Tibial artery (tissue), 4 donors: ENCODE measurements at regions not wholly inside any gene's neighbourhood (a gene's known extent, or its start where the extent isn't known, plus 50 kb on each side); places are given as distances from the start of the nearest gene placed in this dataset.

Experiments used
- DNase-seq, 2 donors: peaks; one replicate each; pipeline ENCODE4 v3.0.0-alpha.2; 2019
- H3K27ac ChIP-seq, 2 donors: fragments of 200-600 bp; sonication (generic) in 1 of 2; 1 replicate in 1 of 2; 2 replicates in 1 of 2; pipeline ENCODE4 v1.5.1; 2018 to 2019; ENCODE audit warnings: mild to moderate bottlenecking in 1 of 2
- H3K27me3 ChIP-seq, 2 donors: fragments of 200-600 bp; sonication (generic) in 1 of 2; one replicate each; pipeline versions ENCODE4 v1.5.1 to v1.6.0; 2016 to 2019
- H3K36me3 ChIP-seq, 3 donors: fragments of 200-600 bp; sonication (generic) in 2 of 3; one replicate each; pipeline ENCODE4 v1.5.1; 2016 to 2019; ENCODE audit warnings: mild to moderate bottlenecking in 2 of 3
- H3K4me1 ChIP-seq, 4 donors: fragments of 200-600 bp; sonication (generic) in 2 of 4; 1 replicate in 3 of 4; 2 replicates in 1 of 4; pipeline ENCODE4 v1.5.1; 2016 to 2019
- H3K4me3 ChIP-seq, 2 donors: fragments of 200-600 bp; sonication (generic) in 1 of 2; 1 replicate in 1 of 2; 2 replicates in 1 of 2; pipeline ENCODE4 v1.5.1; 2018 to 2019; ENCODE audit warnings: mild to moderate bottlenecking in 2 of 2
- H3K9me3 ChIP-seq, 3 donors: fragments of 200-600 bp; sonication (generic) in 1 of 3; one replicate each; pipeline ENCODE4 v1.5.1; 2016 to 2019
- CTCF ChIP-seq, 2 experiments: fragments of 200-600 bp in 1 of 2; fragments of 450-650 bp in 1 of 2; IDR thresholded peaks; one replicate each; pipeline ENCODE4 v1.5.1; 2017 to 2019; ENCODE audit warnings: antibody characterized with exemption in 2 of 2, mild to moderate bottlenecking in 1 of 2, moderate library complexity in 1 of 2
- intact Hi-C: fragments of 100-400 bp; cut with DNase I; formaldehyde crosslinking; loops from one replicate; pipeline ENCODE4 v1.15.0; 2023; ENCODE audit warnings: low total_unique reads

GRCh38 chr5:98454904-98455303 lies 318.6 kb upstream of the RGMB start:
- Histone ChIP-seq H3K4me3 (no peak overlapping the region), H3K9me3 (no peaks in the 10 kb centered on the region), H3K4me1 (no peaks in the 10 kb centered on the region), H3K27ac (no peak overlapping the region), H3K27me3 (no peaks in the 10 kb centered on the region), H3K36me3 (no peaks in the 10 kb centered on the region)
- DNase-seq, result no peak
- TF ChIP-seq CTCF (IDR thresholded peaks at IDR 0.05), result no peak
- intact Hi-C loops, result no loop called here

DNA sequence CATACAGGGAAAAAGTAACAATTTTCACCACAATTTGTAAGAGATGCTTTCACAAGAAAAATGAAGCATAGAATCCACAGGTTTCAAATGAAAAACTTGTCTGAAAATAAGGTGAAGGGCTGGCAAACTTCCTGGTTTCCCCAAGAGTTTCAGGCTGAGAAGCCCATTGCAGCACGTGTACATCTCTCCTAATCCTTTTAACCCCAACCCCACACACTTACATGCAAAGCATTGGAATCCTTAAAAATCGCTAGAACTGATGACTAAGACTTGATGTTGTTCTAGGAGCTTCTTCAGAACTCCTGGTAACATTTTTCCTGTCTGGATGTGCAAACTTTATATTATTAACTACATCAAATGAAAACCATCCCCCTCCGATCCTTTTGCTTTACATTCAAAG lies 317.8 kb upstream of the RGMB start:
- Histone ChIP-seq H3K4me3 (no peak overlapping the region), H3K27me3 (no peaks in the 10 kb centered on the region), H3K27ac (no peak overlapping the region), H3K36me3 (no peaks in the 10 kb centered on the region), H3K9me3 (no peaks in the 10 kb centered on the region), H3K4me1 (no peaks in the 10 kb centered on the region)
- intact Hi-C loops, result no loop called here
- DNase-seq, result no peak
- TF ChIP-seq CTCF (IDR thresholded peaks at IDR 0.05), result no peak

- Histone ChIP-seq H3K36me3 (no peaks in the 10 kb centered on the region), H3K4me3 (no peak overlapping the region), H3K27ac (no peak overlapping the region), H3K4me1 (no peaks in the 10 kb centered on the region), H3K9me3 (no peaks in the 10 kb centered on the region), H3K27me3 (no peaks in the 10 kb centered on the region)
- no peak for DNase-seq
- no peak for TF ChIP-seq CTCF (IDR thresholded peaks at IDR 0.05)
- intact Hi-C loops, result no loop called here
Measured at GRCh38 chr5:98458004-98458403, 315.5 kb upstream of the RGMB start.

DNA sequence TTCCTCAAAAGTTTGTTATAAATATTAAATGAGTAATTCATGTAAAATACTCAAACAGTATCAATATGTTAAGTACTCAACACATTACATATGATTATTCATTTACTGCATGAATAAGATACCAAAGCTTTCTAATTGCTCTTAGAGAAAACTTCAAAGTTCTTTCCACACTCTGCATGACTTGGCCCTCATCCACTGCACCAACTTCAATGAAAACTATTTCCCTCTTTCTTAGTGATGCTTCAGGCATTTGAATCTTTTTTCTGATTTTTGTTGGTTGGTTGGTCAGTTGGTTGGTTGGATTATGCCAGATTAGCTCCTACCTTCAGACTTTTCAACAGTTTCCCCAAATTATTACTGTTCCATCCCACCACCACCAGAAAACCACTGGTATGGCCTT lies 314.7 kb upstream of the RGMB start:
- TF ChIP-seq CTCF (IDR thresholded peaks at IDR 0.05), result no peak
- no peaks in the 10 kb centered on the region for H3K27me3 ChIP-seq
- no peaks in the 10 kb centered on the region for H3K36me3 ChIP-seq
- no peaks in the 10 kb centered on the region for H3K4me1 ChIP-seq
- intact Hi-C loops, result no loop called here
- no peak overlapping the region for H3K27ac ChIP-seq
- DNase-seq, result no peak
- H3K9me3 ChIP-seq, result no peaks in the 10 kb centered on the region
- no peak overlapping the region for H3K4me3 ChIP-seq

GRCh38 chr5:98460536-98460935 lies 312.9 kb upstream of the RGMB start:
- Histone ChIP-seq H3K9me3 (no peaks in the 10 kb centered on the region), H3K27ac (no peak overlapping the region), H3K4me3 (no peak overlapping the region), H3K27me3 (no peaks in the 10 kb centered on the region), H3K4me1 (no peaks in the 10 kb centered on the region), H3K36me3 (no peaks in the 10 kb centered on the region)
- DNase-seq, result no peak
- intact Hi-C loops, result no loop called here
- TF ChIP-seq CTCF (IDR thresholded peaks at IDR 0.05), result no peak

- Histone ChIP-seq H3K4me3 (no peak overlapping the region), H3K27ac (no peak overlapping the region), H3K27me3 (no peaks in the 10 kb centered on the region), H3K9me3 (no peaks in the 10 kb centered on the region), H3K36me3 (no peaks in the 10 kb centered on the region), H3K4me1 (no peaks in the 10 kb centered on the region)
- intact Hi-C loops, result no loop called here
- no peak for TF ChIP-seq CTCF (IDR thresholded peaks at IDR 0.05)
- no peak for DNase-seq
Measured at GRCh38 chr5:98461485-98461884, 312.0 kb upstream of the RGMB start.
